SU-DHL-6 (cell line): ENCODE measurements at regions not wholly inside any gene's neighbourhood (a gene's known extent, or its start where the extent isn't known, plus 50 kb on each side); places are given as distances from the start of the nearest gene placed in this dataset.

Experiments used
- H2AFZ ChIP-seq: fragments of 200-600 bp; sonication (generic); 2 replicates; pipeline ENCODE4 v1.6.1; 2014; ENCODE audit warnings: low read depth, mild to moderate bottlenecking, moderate library complexity, mixed read lengths, antibody characterized with exemption, low read length; ENCODE audit not compliant: severe bottlenecking
- H3F3A ChIP-seq: fragments of 200-600 bp; shearing (Covaris generic); 2 replicates; pipeline ENCODE4 v1.6.0; 2016; ENCODE audit warnings: antibody characterized with exemption, mild to moderate bottlenecking; ENCODE audit not compliant: insufficient read depth
- H3K27ac ChIP-seq: fragments of 200-600 bp; sonication (generic); 2 replicates; pipeline ENCODE4 v1.5.1; 2016; ENCODE audit warnings: low read depth, mild to moderate bottlenecking, low read length, moderate library complexity, mixed read lengths
- H3K27me3 ChIP-seq: fragments of 200-600 bp; sonication (generic), shearing (Covaris generic); 2 replicates; pipeline ENCODE4 v1.6.0; 2014; ENCODE audit warnings: mild to moderate bottlenecking, low read length
- H3K36me3 ChIP-seq: fragments of 200-600 bp; sonication (generic); 2 replicates; pipeline ENCODE4 v1.6.1; 2014; ENCODE audit warnings: mild to moderate bottlenecking, low read length, mixed read lengths
- H3K4me2 ChIP-seq: fragments of 300-600, 200-600 bp; shearing (Covaris generic), sonication (generic); 2 replicates; pipeline ENCODE4 v1.6.0; 2014; ENCODE audit warnings: low read length, low read depth, mild to moderate bottlenecking; ENCODE audit not compliant: poor library complexity, severe bottlenecking
- H3K4me3 ChIP-seq: fragments of 200-600 bp; sonication (generic); 2 replicates; pipeline ENCODE4 v1.5.1; 2014; ENCODE audit warnings: antibody characterized with exemption, low read length, mild to moderate bottlenecking, mixed read lengths; ENCODE audit not compliant: insufficient read depth, poor library complexity, severe bottlenecking
- H3K79me2 ChIP-seq: fragments of 200-600 bp; sonication (generic); 2 replicates; pipeline ENCODE4 v1.6.1; 2014; ENCODE audit warnings: mild to moderate bottlenecking, low read length, moderate library complexity; ENCODE audit not compliant: insufficient read depth
- H3K9ac ChIP-seq: fragments of 200-600 bp; sonication (generic); 2 replicates; pipeline ENCODE4 v1.7.0; 2014; ENCODE audit warnings: mild to moderate bottlenecking, low read length
- H3K9me2 ChIP-seq: fragments of 200-600 bp; sonication (generic); replicated peaks from 2 replicates; pipeline ENCODE4 v1.6.1; 2014; ENCODE audit warnings: low read length; ENCODE audit not compliant: insufficient read depth
- H3K9me3 ChIP-seq: fragments of 200-600 bp; sonication (generic); 2 replicates; pipeline ENCODE4 v1.6.1; 2014; ENCODE audit warnings: low read length, mixed read lengths; ENCODE audit not compliant: insufficient read depth
- H4K20me1 ChIP-seq: fragments of 200-600 bp; sonication (generic); 2 replicates; pipeline ENCODE4 v1.6.1; 2014; ENCODE audit warnings: low read depth, mild to moderate bottlenecking, antibody characterized with exemption, low read length, moderate library complexity, mixed read lengths
- CTCF ChIP-seq: fragments of 200-600 bp; sonication (generic); IDR thresholded peaks from one replicate; pipeline ENCODE4 v1.5.1; 2017; ENCODE audit warnings: antibody characterized with exemption, mild to moderate bottlenecking, low read length, moderate library complexity; ENCODE audit not compliant: insufficient read depth, poor library complexity, severe bottlenecking
- EZH2phosphoT487 ChIP-seq: fragments of 200-600 bp; sonication (generic), shearing (Covaris generic); conservative IDR thresholded peaks from 2 replicates; pipeline ENCODE4 v1.6.1; 2018; ENCODE audit warnings: mild to moderate bottlenecking, antibody characterized with exemption, low read length, moderate library complexity, mixed read lengths

GRCh38 chr5:143645356-143645755 lies 166.6 kb upstream of the HMHB1 start:
- H3K9me2 ChIP-seq: no peaks in the 10 kb centered on the region
- H3K27me3 ChIP-seq: no peaks in the 10 kb centered on the region
- no peaks in the 10 kb centered on the region for H3K9me3 ChIP-seq
- H3K79me2 ChIP-seq: no peaks in the 10 kb centered on the region
- TF ChIP-seq EZH2phosphoT487 (no peak), CTCF (no peak)
- H3K4me3 ChIP-seq: no peak overlapping the region
- no peaks in the 10 kb centered on the region for H3K36me3 ChIP-seq
- no peak overlapping the region for H3K9ac ChIP-seq
- no peak overlapping the region for H2AFZ ChIP-seq
- H3F3A ChIP-seq: no peaks in the 10 kb centered on the region
- no peak overlapping the region for H3K4me2 ChIP-seq
- H3K27ac ChIP-seq: no peak overlapping the region
- H4K20me1 ChIP-seq: no peaks in the 10 kb centered on the region

- no peaks in the 10 kb centered on the region for H4K20me1 ChIP-seq
- no peaks in the 10 kb centered on the region for H3K27me3 ChIP-seq
- no peaks in the 10 kb centered on the region for H3K9me3 ChIP-seq
- H3K9me2 ChIP-seq: no peaks in the 10 kb centered on the region
- H3K79me2 ChIP-seq: no peaks in the 10 kb centered on the region
- TF ChIP-seq EZH2phosphoT487 (no peak), CTCF (no peak)
- H3K4me3 ChIP-seq: no peak overlapping the region
- H3K9ac ChIP-seq: no peak overlapping the region
- H3K27ac ChIP-seq: no peak overlapping the region
- no peak overlapping the region for H3K4me2 ChIP-seq
- H3K36me3 ChIP-seq: no peaks in the 10 kb centered on the region
- no peaks in the 10 kb centered on the region for H3F3A ChIP-seq
- H2AFZ ChIP-seq: no peak overlapping the region
Measured at GRCh38 chr5:143644727-143645126, 167.2 kb upstream of the HMHB1 start.

DNA sequence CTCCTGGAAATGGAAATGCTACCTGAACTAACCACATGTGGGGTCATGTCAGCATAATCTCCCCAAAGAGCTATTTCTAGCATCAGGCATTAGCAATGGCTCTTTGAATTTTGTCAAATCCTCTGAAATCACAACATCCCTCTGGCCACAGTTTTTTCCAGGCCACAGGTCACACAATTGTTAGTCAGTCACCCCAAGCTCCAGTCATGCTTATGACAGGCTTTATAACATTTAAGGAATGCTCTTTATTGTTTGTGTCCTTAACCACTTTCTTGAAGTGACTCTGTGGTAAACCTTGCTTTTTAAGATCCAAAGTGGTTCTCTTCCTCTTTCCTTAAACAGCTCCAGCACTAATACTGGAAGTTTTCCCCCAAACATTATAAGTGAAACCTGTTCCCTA lies 169.2 kb upstream of the HMHB1 start:
- TF ChIP-seq EZH2phosphoT487: no peak
- no peak for TF ChIP-seq CTCF
- Histone ChIP-seq H3K79me2 (no peaks in the 10 kb centered on the region), H3F3A (no peaks in the 10 kb centered on the region), H3K27ac (no peak overlapping the region), H3K4me2 (no peak overlapping the region), H3K27me3 (no peaks in the 10 kb centered on the region), H3K9ac (no peak overlapping the region), H3K4me3 (no peak overlapping the region), H3K9me3 (no peaks in the 10 kb centered on the region), H3K36me3 (no peaks in the 10 kb centered on the region), H3K9me2 (no peaks in the 10 kb centered on the region), H2AFZ (no peak overlapping the region), H4K20me1 (no peaks in the 10 kb centered on the region)
